ENCODE measurements at regions not wholly inside any gene's neighbourhood (a gene's known extent, or its start where the extent isn't known, plus 50 kb on each side); places are given as distances from the start of the nearest gene placed in this dataset.
A peak's percentile ranks its signal among the peaks of the same experiment; 100 is the strongest.

DNA sequence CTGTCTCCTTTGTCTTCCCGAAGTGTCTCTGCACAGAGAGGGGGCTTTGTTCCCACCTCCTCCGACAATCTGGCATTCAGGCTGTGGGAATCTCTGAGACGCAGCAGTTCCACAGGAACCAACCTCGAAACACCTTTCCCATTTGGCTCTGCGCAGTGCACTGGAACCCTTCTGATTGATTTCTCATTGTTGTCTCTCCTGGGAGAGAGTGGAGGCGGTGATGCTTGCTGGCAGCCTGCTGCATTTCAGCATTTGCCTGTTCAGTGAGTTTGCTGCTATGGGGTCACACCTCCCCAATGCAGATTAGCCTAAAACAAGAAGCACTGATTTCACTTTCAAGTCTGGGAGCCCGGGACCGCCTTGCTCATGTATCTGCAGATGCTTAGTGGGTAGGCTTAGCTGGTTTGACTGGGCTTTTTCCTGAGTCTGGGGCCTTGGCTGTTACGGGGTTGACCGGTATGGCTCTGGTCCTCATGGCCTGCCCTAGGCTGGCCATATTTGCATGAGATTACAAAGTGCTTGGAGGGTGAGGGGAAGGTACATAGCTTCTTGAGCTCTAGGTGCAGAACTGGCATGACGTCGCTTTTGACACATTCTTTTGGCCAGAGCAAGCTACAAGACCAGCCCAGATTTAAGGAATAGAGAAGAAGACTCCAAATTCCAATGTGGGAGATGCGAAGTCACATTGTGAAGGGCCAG lies 695.3 kb downstream of the PTPRU start:
- H4K20me1 ChIP-seq (ENCODE audit: insufficient read depth, low read length), result no peaks in the 10 kb centered on the region
- H3K27ac ChIP-seq (ENCODE audit: extremely low read length, insufficient read depth, low read length), result no peak overlapping the region
- H3K4me1 ChIP-seq (ENCODE audit: insufficient read depth, low read length), result no peaks in the 10 kb centered on the region
- H2AFZ ChIP-seq (ENCODE audit: low read length), result no peak overlapping the region
- H3K4me2 ChIP-seq (ENCODE audit: low read depth, low read length), result no peak overlapping the region
- in situ Hi-C loops (cut with HindIII; ENCODE audit: extremely low pct_ligation_motif_present, low pct_unique_long_range_greater_than_20kb), result no loop called here
- no peaks in the 10 kb centered on the region for H3K36me3 ChIP-seq (replicated peaks in 1 of 2; ENCODE audit: control insufficient read depth in 1 of 2, insufficient read depth in 2 of 2, low read length in 2 of 2)
- FAIRE-seq (no peak), DNase-seq (ENCODE audit: low spot score) (no peak), ATAC-seq (no peak)
- no peaks in the 10 kb centered on the region for H3K9me3 ChIP-seq (ENCODE audit: low read length)
- no peak overlapping the region for H3K9ac ChIP-seq (ENCODE audit: insufficient read depth, low read depth, low read length)
- no peaks in the 10 kb centered on the region for H3K79me2 ChIP-seq (ENCODE audit: insufficient read depth, low read length)
- WGBS (ENCODE audit: low lambda C conversion rate), result 2% methylated on average over 12 of the region's 13 CpGs
- no peak overlapping the region for H3K4me3 ChIP-seq (replicated peaks in 1 of 3; ENCODE audit: insufficient read depth in 1 of 3, low read depth in 2 of 3, low read length in 3 of 3)
- ChIA-PET POLR2A (no interaction called here), CTCF (ENCODE audit: low intra/inter-chr PET ratio, low total read pairs) (no interaction called here)
- BruUV-seq (replicated peaks), result no TSS peak
- peaks cover 0 to 25% of the 10 kb centered on the region in 2 experiments; a peak in 3 of 5 replicates for H3K27me3 ChIP-seq (ENCODE audit: control insufficient read depth in 1 of 2, insufficient read depth in 2 of 2, low read length in 2 of 2)
- TF ChIP-seq HDAC6 (IDR thresholded peaks at IDR 0.05; ENCODE audit: low read depth, low read length) (no peak), ZNF451 (CRISPR knock-in tag; IDR thresholded peaks at IDR 0.05) (no peak), SETDB1 (CRISPR knock-in tag; IDR thresholded peaks at IDR 0.05; ENCODE audit: borderline replicate concordance) (no peak), TP53 (CRISPR knock-in tag; conservative IDR thresholded peaks at IDR 0.05) (no peak), CHD2 (IDR thresholded peaks at IDR 0.05; ENCODE audit: low read depth, low read length) (no peak), EHMT2 (IDR thresholded peaks at IDR 0.05; ENCODE audit: borderline replicate concordance, low read depth, low read length) (no peak), ARNTL (CRISPR knock-in tag; IDR thresholded peaks at IDR 0.05) (no peak)
- intact Hi-C loops (cut with micrococcal nuclease; ENCODE audit: unreplicated experiment), result no loop called here

DNA sequence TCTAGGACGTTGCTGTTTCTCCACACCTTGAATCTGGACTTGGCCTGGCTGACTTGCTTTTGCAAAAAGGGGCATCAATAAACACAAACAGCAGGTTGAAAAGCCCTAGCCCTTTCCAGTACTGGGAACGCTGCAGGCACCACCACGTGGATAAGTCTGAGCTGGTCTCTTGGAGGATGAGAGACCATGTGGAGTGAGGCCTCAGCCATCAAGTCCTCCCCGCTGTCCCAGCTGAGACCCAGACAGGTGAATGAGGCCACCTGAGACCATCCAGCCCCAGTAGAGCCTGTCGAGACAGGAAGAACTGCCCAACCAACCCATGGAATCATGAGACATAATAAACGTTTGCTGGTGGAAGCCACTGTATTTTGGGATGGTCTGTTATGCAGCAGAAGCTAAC lies 688.7 kb downstream of the PTPRU start:
- Histone ChIP-seq H3K79me2 (ENCODE audit: insufficient read depth, low read length) (no peaks in the 10 kb centered on the region), H3K4me1 (ENCODE audit: insufficient read depth, low read length) (no peaks in the 10 kb centered on the region), H2AFZ (ENCODE audit: low read length) (no peak overlapping the region), H3K4me3 (replicated peaks in 1 of 3; ENCODE audit: insufficient read depth in 1 of 3, low read depth in 2 of 3, low read length in 3 of 3) (no peak overlapping the region), H3K27ac (ENCODE audit: extremely low read length, insufficient read depth, low read length) (no peak overlapping the region), H3K27me3 (ENCODE audit: control insufficient read depth in 1 of 2, insufficient read depth in 2 of 2, low read length in 2 of 2) (peaks cover 2 to 4% of the 10 kb centered on the region in 2 experiments; a peak in 3 of 5 replicates), H3K36me3 (replicated peaks in 1 of 2; ENCODE audit: control insufficient read depth in 1 of 2, insufficient read depth in 2 of 2, low read length in 2 of 2) (no peaks in the 10 kb centered on the region), H4K20me1 (ENCODE audit: insufficient read depth, low read length) (no peaks in the 10 kb centered on the region), H3K9me3 (ENCODE audit: low read length) (no peaks in the 10 kb centered on the region), H3K4me2 (ENCODE audit: low read depth, low read length) (no peak overlapping the region), H3K9ac (ENCODE audit: insufficient read depth, low read depth, low read length) (no peak overlapping the region)
- no TSS peak for BruUV-seq (replicated peaks)
- FAIRE-seq, result no peak
- 0% methylated on average over 2 of the region's 6 CpGs for WGBS (ENCODE audit: low lambda C conversion rate)
- no peak for DNase-seq (ENCODE audit: low spot score)
- in situ Hi-C loops (cut with HindIII; ENCODE audit: extremely low pct_ligation_motif_present, low pct_unique_long_range_greater_than_20kb), result no loop called here
- POLR2A ChIA-PET, result no interaction called here
- CTCF ChIA-PET (ENCODE audit: low intra/inter-chr PET ratio, low total read pairs), result no interaction called here
- intact Hi-C loops (cut with micrococcal nuclease; ENCODE audit: unreplicated experiment), result no loop called here
- ATAC-seq, result no peak
- TF ChIP-seq, protein P1, sequence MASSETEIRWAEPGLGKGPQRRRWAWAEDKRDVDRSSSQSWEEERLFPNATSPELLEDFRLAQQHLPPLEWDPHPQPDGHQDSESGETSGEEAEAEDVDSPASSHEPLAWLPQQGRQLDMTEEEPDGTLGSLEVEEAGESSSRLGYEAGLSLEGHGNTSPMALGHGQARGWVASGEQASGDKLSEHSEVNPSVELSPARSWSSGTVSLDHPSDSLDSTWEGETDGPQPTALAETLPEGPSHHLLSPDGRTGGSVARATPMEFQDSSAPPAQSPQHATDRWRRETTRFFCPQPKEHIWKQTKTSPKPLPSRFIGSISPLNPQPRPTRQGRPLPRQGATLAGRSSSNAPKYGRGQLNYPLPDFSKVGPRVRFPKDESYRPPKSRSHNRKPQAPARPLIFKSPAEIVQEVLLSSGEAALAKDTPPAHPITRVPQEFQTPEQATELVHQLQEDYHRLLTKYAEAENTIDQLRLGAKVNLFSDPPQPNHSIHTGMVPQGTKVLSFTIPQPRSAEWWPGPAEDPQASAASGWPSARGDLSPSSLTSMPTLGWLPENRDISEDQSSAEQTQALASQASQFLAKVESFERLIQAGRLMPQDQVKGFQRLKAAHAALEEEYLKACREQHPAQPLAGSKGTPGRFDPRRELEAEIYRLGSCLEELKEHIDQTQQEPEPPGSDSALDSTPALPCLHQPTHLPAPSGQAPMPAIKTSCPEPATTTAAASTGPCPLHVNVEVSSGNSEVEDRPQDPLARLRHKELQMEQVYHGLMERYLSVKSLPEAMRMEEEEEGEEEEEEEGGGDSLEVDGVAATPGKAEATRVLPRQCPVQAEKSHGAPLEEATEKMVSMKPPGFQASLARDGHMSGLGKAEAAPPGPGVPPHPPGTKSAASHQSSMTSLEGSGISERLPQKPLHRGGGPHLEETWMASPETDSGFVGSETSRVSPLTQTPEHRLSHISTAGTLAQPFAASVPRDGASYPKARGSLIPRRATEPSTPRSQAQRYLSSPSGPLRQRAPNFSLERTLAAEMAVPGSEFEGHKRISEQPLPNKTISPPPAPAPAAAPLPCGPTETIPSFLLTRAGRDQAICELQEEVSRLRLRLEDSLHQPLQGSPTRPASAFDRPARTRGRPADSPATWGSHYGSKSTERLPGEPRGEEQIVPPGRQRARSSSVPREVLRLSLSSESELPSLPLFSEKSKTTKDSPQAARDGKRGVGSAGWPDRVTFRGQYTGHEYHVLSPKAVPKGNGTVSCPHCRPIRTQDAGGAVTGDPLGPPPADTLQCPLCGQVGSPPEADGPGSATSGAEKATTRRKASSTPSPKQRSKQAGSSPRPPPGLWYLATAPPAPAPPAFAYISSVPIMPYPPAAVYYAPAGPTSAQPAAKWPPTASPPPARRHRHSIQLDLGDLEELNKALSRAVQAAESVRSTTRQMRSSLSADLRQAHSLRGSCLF (CRISPR knock-in tag; IDR thresholded peaks at IDR 0.05; ENCODE audit: borderline replicate concordance), result no peak
- TF ChIP-seq, protein P2, sequence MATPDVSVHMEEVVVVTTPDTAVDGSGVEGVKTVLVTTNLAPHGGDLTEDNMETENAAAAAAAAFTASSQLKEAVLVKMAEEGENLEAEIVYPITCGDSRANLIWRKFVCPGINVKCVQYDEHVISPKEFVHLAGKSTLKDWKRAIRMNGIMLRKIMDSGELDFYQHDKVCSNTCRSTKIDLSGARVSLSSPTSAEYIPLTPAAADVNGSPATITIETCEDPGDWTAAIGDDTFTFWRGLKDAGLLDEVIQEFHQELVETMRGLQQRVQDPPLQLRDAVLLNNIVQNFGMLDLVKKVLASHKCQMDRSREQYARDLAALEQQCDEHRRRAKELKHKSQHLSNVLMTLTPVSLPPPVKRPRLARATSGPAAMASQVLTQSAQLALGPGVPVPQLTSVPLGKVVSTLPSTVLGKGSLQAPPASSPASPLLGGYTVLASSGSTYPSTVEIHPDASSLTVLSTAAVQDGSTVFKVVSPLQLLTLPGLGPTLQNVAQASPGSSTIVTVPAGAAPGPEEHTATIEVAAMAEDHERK (CRISPR knock-in tag; IDR thresholded peaks at IDR 0.05; ENCODE audit: low read depth), result no peak
- TF ChIP-seq, protein P3, sequence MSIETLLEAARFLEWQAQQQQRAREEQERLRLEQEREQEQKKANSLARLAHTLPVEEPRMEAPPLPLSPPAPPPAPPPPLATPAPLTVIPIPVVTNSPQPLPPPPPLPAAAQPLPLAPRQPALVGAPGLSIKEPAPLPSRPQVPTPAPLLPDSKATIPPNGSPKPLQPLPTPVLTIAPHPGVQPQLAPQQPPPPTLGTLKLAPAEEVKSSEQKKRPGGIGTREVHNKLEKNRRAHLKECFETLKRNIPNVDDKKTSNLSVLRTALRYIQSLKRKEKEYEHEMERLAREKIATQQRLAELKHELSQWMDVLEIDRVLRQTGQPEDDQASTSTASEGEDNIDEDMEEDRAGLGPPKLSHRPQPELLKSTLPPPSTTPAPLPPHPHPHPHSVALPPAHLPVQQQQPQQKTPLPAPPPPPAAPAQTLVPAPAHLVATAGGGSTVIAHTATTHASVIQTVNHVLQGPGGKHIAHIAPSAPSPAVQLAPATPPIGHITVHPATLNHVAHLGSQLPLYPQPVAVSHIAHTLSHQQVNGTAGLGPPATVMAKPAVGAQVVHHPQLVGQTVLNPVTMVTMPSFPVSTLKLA (IDR thresholded peaks at IDR 0.05), result peak; percentile 91
- TF ChIP-seq CAMTA2 (CRISPR knock-in tag; IDR thresholded peaks at IDR 0.05; ENCODE audit: borderline replicate concordance), result no peak
